ENCODE measurements at regions not wholly inside any gene's neighbourhood (a gene's known extent, or its start where the extent isn't known, plus 50 kb on each side); places are given as distances from the start of the nearest gene placed in this dataset.
"Not testable (repeated sequence)": the region's sequence is repeated elsewhere in the genome, so short reads cannot be mapped to it uniquely, and the experiment has no call there.

GRCh38 chr5:174457141-174457678, 267.2 kb upstream of the MSX2 start:
- no peak for ATAC-seq
- Mint-ChIP-seq H3K27ac (no peak overlapping the region), H3K27me3 (no peaks in the 10 kb centered on the region), H3K9me3 (peaks cover 3% of the 10 kb centered on the region), H3K36me3 (ENCODE audit: low read depth) (no peaks in the 10 kb centered on the region), H3K4me1 (ENCODE audit: low read depth) (peaks cover 23% of the 10 kb centered on the region), H3K4me3 (no peak overlapping the region)
- ChIA-PET CTCF (interaction anchor here (1.6 kb wide), 1 partner anchor 9 kb away, joined by 5 read pairs; no protein-coding TSS in a partner anchor), POLR2A (no interaction called here)
- DNase-seq, result no peak
- no peak for TF ChIP-seq CTCF (IDR thresholded peaks at IDR 0.05)
- intact Hi-C loops (cut with micrococcal nuclease), result no loop called here

GRCh38 chr5:174459071-174459702, 265.2 kb upstream of the MSX2 start:
- no peaks in the 10 kb centered on the region for H3K27me3 Mint-ChIP-seq
- ChIA-PET CTCF (no interaction called here), POLR2A (no interaction called here)
- ATAC-seq, result no peak
- no peak overlapping the region for H3K4me3 Mint-ChIP-seq
- H3K4me1 Mint-ChIP-seq (ENCODE audit: low read depth), result peaks cover 14% of the 10 kb centered on the region
- no peaks in the 10 kb centered on the region for H3K9me3 Mint-ChIP-seq
- no peak for TF ChIP-seq CTCF (IDR thresholded peaks at IDR 0.05)
- intact Hi-C loops (cut with micrococcal nuclease), result no loop called here
- H3K27ac Mint-ChIP-seq, result no peak overlapping the region
- H3K36me3 Mint-ChIP-seq (ENCODE audit: low read depth), result no peaks in the 10 kb centered on the region
- DNase-seq, result no peak

GRCh38 chr5:174459832-174460448, 264.4 kb upstream of the MSX2 start:
- CTCF ChIA-PET, result no interaction called here

GRCh38 chr5:174462129-174462528, 262.3 kb upstream of the MSX2 start:
- Mint-ChIP-seq H3K4me1 (ENCODE audit: low read depth) (peaks cover 6% of the 10 kb centered on the region), H3K4me3 (no peak overlapping the region), H3K27me3 (no peaks in the 10 kb centered on the region), H3K9me3 (no peaks in the 10 kb centered on the region), H3K36me3 (ENCODE audit: low read depth) (no peaks in the 10 kb centered on the region), H3K27ac (no peak overlapping the region)
- no peak for TF ChIP-seq CTCF (IDR thresholded peaks at IDR 0.05)
- ChIA-PET POLR2A (no interaction called here), CTCF (interaction anchor here (2.0 kb wide), 1 partner anchor 42 kb away, joined by 7 read pairs; no protein-coding TSS in a partner anchor)
- DNase-seq, result no peak
- no peak for ATAC-seq
- intact Hi-C loops (cut with micrococcal nuclease), result no loop called here

More at GRCh38 chr5:174459832-174460448, 264.4 kb upstream of the MSX2 start:
- no peak overlapping the region for H3K4me3 Mint-ChIP-seq
- ATAC-seq (no peak), DNase-seq (no peak)
- POLR2A ChIA-PET, result no interaction called here
- no peaks in the 10 kb centered on the region for H3K27me3 Mint-ChIP-seq
- no peaks in the 10 kb centered on the region for H3K9me3 Mint-ChIP-seq
- H3K27ac Mint-ChIP-seq, result no peak overlapping the region
- TF ChIP-seq CTCF (IDR thresholded peaks at IDR 0.05), result no peak
- no peaks in the 10 kb centered on the region for H3K36me3 Mint-ChIP-seq (ENCODE audit: low read depth)
- intact Hi-C loops (cut with micrococcal nuclease), result no loop called here
- peaks cover 6% of the 10 kb centered on the region for H3K4me1 Mint-ChIP-seq (ENCODE audit: low read depth)

- no peak for DNase-seq
- no peak for ATAC-seq
- Mint-ChIP-seq H3K27me3 (no peaks in the 10 kb centered on the region), H3K36me3 (ENCODE audit: low read depth) (no peaks in the 10 kb centered on the region), H3K4me1 (ENCODE audit: low read depth) (peaks cover 6% of the 10 kb centered on the region), H3K4me3 (no peak overlapping the region), H3K27ac (no peak overlapping the region), H3K9me3 (no peaks in the 10 kb centered on the region)
- no peak for TF ChIP-seq CTCF (IDR thresholded peaks at IDR 0.05)
- intact Hi-C loops (cut with micrococcal nuclease), result no loop called here
- ChIA-PET CTCF (interaction anchor here (0.7 kb wide), 1 partner anchor 45 kb away, joined by 3 read pairs; no protein-coding TSS in a partner anchor), POLR2A (no interaction called here)
Measured at GRCh38 chr5:174464504-174465165, 259.7 kb upstream of the MSX2 start.

- H3K36me3 Mint-ChIP-seq (ENCODE audit: low read depth); H3K9me3 Mint-ChIP-seq; intact Hi-C loops (cut with micrococcal nuclease); CTCF ChIA-PET; H3K4me1 Mint-ChIP-seq (ENCODE audit: low read depth); H3K27ac Mint-ChIP-seq; H3K27me3 Mint-ChIP-seq; DNase-seq; H3K4me3 Mint-ChIP-seq; POLR2A ChIA-PET; ATAC-seq: not testable (repeated sequence)
Measured at GRCh38 chr5:174471528-174471927, 252.9 kb upstream of the MSX2 start.

All from activated CD8-positive, alpha-beta T cell treated with anti-CD3 and anti-CD28 coated beads for 36 hours (primary cell).